ENCODE measurements at regions not wholly inside any gene's neighbourhood (a gene's known extent, or its start where the extent isn't known, plus 50 kb on each side); places are given as distances from the start of the nearest gene placed in this dataset.

DNA sequence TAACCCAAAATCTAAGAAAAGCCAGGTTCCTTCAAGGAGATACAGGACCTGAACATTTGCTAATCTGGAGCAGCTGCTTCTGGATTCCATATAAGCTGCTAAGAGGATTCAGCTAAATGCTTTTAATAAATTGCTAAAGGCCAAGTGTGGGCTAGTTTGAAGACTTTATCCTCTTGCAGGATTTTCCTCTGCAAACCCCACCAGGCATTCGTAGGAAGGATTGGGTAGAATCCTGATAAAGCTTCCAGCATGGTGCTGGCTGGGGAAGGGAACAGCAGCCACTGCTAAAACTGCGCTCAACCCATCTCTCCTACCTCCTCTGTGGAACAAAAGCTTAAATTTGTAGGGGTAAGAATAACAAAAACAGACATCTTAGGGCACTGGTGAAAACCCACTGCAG is 61.3 kb upstream of the TAB3 start:
- no peak for DNase-seq (ENCODE audit: low spot score)

DNA sequence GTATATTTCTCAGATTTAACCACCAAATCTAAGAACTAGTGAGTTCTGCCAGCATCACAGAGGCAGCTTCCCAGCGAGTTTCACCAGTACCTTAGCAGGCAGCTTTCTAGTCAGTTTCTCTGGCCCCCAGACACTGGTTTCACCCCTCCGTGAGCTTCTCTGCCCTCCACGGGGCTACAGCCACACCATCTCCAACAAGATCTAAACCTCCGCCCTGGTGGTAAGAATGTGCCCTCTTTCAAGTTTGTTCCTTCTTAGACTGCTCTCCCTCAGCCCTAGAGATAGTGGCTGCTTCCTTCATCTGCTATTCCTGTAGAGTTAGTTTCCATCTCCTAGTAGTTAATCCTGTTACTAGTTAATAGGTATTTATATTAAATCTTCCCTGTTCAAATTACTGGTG is 60.5 kb upstream of the TAB3 start:
- DNase-seq (ENCODE audit: low spot score) = no peak

- no peak for DNase-seq (ENCODE audit: low spot score)
Measured at GRCh38 chrX:30948626-30949025, 59.6 kb upstream of the TAB3 start.

DNA sequence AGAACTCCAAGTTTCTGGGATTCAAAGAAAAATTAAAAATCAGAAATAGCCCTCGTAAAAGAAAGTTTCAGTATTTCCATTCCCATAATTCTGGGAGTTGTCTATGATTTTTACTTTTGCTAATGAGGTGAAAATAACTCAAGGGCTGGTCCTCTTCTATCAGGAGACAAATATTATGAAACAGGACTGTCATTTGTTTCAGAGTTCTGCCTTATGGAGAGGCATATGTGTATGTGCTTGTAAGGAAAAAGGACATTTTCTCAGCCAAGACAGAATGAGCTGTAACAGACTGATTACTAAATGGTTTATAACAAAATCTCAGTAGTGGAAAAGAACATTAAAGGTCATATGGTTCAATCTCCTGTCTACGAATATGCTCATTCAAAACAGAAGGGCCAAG is 59.0 kb upstream of the TAB3 start:
- DNase-seq (ENCODE audit: low spot score) = no peak

GRCh38 chrX:30943984-30944383 is 54.9 kb upstream of the TAB3 start:
- DNase-seq (ENCODE audit: low spot score) = no peak

DNA sequence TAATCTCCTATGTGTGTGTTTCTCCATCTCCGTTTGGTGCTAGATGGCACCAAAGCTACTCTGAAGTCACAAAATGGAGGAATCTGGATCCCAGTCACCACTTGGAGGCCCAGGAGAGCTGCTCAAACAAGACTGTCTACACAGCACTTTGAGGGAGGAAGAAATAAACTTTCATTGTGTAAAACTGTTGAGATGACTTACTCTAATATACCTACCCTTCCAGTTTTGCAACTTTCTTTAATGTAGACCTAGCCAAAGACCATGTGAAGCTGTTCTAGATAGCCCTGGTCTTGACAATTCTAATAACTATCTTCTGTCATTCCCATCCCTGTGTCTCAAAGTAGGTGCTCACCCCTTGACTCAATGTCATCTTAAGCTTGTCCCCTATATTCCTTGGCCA is 52.8 kb upstream of the TAB3 start:
- no peak for DNase-seq (ENCODE audit: low spot score)

GRCh38 chrX:30939928-30940327 is 50.9 kb upstream of the TAB3 start:
- DNase-seq (ENCODE audit: low spot score) = no peak

Measured in hepatic stellate cell (primary cell).